ENCODE measurements at regions not wholly inside any gene's neighbourhood (a gene's known extent, or its start where the extent isn't known, plus 50 kb on each side); places are given as distances from the start of the nearest gene placed in this dataset.

DNA sequence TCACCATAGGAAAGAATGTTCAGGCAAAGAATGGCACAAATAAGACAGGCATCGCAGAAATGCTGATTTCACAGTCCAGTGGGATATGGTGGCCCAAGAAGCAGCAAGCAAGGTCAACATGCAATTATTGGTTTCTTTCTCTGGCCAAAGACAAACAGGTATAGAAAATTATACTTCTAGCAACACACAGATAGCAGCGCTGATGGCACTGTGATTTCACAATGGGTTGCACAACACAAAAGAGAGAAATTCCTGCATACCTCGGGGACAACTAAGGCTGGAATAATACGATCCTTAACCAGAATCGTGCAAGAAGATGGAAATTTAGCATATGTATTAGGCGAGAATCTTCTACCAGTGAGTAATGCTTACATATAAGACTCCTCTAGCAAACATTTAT lies 76.3 kb upstream of the NR2F2 start:
- no peak overlapping the region for H3K9ac ChIP-seq
- ChIA-PET POLR2A (no interaction called here), CTCF (no interaction called here)
- no peaks in the 10 kb centered on the region for H3K9me2 ChIP-seq
- DNase-seq = no peak
- H3K79me2 ChIP-seq (ENCODE audit: insufficient read depth) = no peaks in the 10 kb centered on the region
- H3K4me2 ChIP-seq = no peak overlapping the region
- WGBS (ENCODE audit: low lambda C conversion rate) = 11% methylated on average over 6 of the region's 6 CpGs
- no peaks in the 10 kb centered on the region for H3F3A ChIP-seq (replicated peaks; ENCODE audit: insufficient read depth)
- H3K9me3 ChIP-seq = no peaks in the 10 kb centered on the region
- H3K27me3 ChIP-seq (ENCODE audit: insufficient read depth) = no peaks in the 10 kb centered on the region
- H3K27ac ChIP-seq (ENCODE audit: low read depth in 2 of 2, low read length in 1 of 2) = no peak overlapping the region
- H2AFZ ChIP-seq (ENCODE audit: low read depth) = no peak overlapping the region
- no peak overlapping the region for H3K4me3 ChIP-seq (ENCODE audit: low read depth in 2 of 2, low read length in 1 of 2)
- no peaks in the 10 kb centered on the region for H4K20me1 ChIP-seq (ENCODE audit: insufficient read depth)
- TF ChIP-seq, protein P1, sequence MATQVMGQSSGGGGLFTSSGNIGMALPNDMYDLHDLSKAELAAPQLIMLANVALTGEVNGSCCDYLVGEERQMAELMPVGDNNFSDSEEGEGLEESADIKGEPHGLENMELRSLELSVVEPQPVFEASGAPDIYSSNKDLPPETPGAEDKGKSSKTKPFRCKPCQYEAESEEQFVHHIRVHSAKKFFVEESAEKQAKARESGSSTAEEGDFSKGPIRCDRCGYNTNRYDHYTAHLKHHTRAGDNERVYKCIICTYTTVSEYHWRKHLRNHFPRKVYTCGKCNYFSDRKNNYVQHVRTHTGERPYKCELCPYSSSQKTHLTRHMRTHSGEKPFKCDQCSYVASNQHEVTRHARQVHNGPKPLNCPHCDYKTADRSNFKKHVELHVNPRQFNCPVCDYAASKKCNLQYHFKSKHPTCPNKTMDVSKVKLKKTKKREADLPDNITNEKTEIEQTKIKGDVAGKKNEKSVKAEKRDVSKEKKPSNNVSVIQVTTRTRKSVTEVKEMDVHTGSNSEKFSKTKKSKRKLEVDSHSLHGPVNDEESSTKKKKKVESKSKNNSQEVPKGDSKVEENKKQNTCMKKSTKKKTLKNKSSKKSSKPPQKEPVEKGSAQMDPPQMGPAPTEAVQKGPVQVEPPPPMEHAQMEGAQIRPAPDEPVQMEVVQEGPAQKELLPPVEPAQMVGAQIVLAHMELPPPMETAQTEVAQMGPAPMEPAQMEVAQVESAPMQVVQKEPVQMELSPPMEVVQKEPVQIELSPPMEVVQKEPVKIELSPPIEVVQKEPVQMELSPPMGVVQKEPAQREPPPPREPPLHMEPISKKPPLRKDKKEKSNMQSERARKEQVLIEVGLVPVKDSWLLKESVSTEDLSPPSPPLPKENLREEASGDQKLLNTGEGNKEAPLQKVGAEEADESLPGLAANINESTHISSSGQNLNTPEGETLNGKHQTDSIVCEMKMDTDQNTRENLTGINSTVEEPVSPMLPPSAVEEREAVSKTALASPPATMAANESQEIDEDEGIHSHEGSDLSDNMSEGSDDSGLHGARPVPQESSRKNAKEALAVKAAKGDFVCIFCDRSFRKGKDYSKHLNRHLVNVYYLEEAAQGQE (IDR thresholded peaks at IDR 0.05; ENCODE audit: low read depth, low read length) = no peak
- TF ChIP-seq, protein P2, sequence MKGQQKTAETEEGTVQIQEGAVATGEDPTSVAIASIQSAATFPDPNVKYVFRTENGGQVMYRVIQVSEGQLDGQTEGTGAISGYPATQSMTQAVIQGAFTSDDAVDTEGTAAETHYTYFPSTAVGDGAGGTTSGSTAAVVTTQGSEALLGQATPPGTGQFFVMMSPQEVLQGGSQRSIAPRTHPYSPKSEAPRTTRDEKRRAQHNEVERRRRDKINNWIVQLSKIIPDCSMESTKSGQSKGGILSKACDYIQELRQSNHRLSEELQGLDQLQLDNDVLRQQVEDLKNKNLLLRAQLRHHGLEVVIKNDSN (IDR thresholded peaks at IDR 0.05; ENCODE audit: borderline replicate concordance, low read depth) = no peak
- TF ChIP-seq FOXM1 (IDR thresholded peaks at IDR 0.05; ENCODE audit: low read depth) (no peak), RXRA (IDR thresholded peaks at IDR 0.05; ENCODE audit: borderline replicate concordance, low read depth) (no peak), EZH2phosphoT487 (IDR thresholded peaks at IDR 0.05; ENCODE audit: borderline replicate concordance, low read depth) (no peak), TCF12 (IDR thresholded peaks at IDR 0.05) (no peak), NFIC (IDR thresholded peaks at IDR 0.05; ENCODE audit: borderline replicate concordance) (no peak), JUND (IDR thresholded peaks at IDR 0.05) (no peak), FOSL2 (IDR thresholded peaks at IDR 0.05; ENCODE audit: borderline replicate concordance, low read depth) (no peak)
- no peaks in the 10 kb centered on the region for H3K4me1 ChIP-seq (ENCODE audit: control insufficient read depth in 1 of 2, insufficient read depth in 2 of 2, low read depth in 1 of 2, low read length in 1 of 2)
- H3K36me3 ChIP-seq (replicated peaks in 1 of 2; ENCODE audit: control insufficient read depth in 1 of 2, insufficient read depth in 2 of 2, low read length in 1 of 2) = no peaks in the 10 kb centered on the region

DNA sequence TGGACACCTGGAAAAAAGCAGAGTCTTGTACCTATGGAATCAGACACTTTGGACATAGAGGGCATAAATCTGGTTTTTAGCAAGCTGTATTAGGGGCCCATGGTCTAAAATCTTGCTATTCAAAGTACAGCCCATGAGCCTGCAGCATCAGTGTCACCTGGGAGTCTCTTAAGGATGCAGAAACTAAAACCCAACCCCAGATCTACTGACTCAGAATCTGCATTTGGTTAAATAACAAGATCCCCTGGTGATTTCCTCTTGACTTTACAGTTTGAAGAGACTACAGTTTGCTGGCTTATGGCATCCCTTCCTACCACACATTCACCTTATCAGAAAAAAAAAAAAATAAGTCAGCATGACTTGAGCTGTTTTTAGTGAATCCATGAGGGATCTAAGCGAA lies 74.9 kb upstream of the NR2F2 start:
- Histone ChIP-seq H3K27me3 (ENCODE audit: insufficient read depth) (no peaks in the 10 kb centered on the region), H3K79me2 (ENCODE audit: insufficient read depth) (no peaks in the 10 kb centered on the region), H3K4me3 (ENCODE audit: low read depth in 2 of 2, low read length in 1 of 2) (no peak overlapping the region), H3K27ac (ENCODE audit: low read depth in 2 of 2, low read length in 1 of 2) (no peak overlapping the region), H3K9ac (no peak overlapping the region), H2AFZ (ENCODE audit: low read depth) (no peak overlapping the region), H4K20me1 (ENCODE audit: insufficient read depth) (no peaks in the 10 kb centered on the region), H3K9me3 (no peaks in the 10 kb centered on the region), H3K4me1 (ENCODE audit: control insufficient read depth in 1 of 2, insufficient read depth in 2 of 2, low read depth in 1 of 2, low read length in 1 of 2) (no peaks in the 10 kb centered on the region), H3F3A (replicated peaks; ENCODE audit: insufficient read depth) (no peaks in the 10 kb centered on the region), H3K9me2 (no peaks in the 10 kb centered on the region), H3K4me2 (no peak overlapping the region), H3K36me3 (replicated peaks in 1 of 2; ENCODE audit: control insufficient read depth in 1 of 2, insufficient read depth in 2 of 2, low read length in 1 of 2) (no peaks in the 10 kb centered on the region)
- no peak for DNase-seq
- ChIA-PET CTCF (no interaction called here), POLR2A (no interaction called here)
- TF ChIP-seq GATA2 (CRISPR knock-in tag; IDR thresholded peaks at IDR 0.05) (no peak), MXI1 (IDR thresholded peaks at IDR 0.05; ENCODE audit: low read depth, low read length) (no peak), ELF1 (IDR thresholded peaks at IDR 0.05) (no peak), NRF1 (IDR thresholded peaks at IDR 0.05; ENCODE audit: low read depth, low read length) (no peak), NFIC (IDR thresholded peaks at IDR 0.05; ENCODE audit: borderline replicate concordance) (no peak), TCF12 (IDR thresholded peaks at IDR 0.05) (no peak), RXRA (IDR thresholded peaks at IDR 0.05; ENCODE audit: borderline replicate concordance, low read depth) (no peak), POLR2AphosphoS5 (IDR thresholded peaks at IDR 0.05; ENCODE audit: low read depth, low read length) (no peak), TAF1 (IDR thresholded peaks at IDR 0.05; ENCODE audit: borderline replicate concordance, low read depth, low read length) (no peak), GABPA (IDR thresholded peaks at IDR 0.05; ENCODE audit: low read depth) (no peak), RFX5 (IDR thresholded peaks at IDR 0.05; ENCODE audit: low read length) (no peak), FOSL2 (IDR thresholded peaks at IDR 0.05; ENCODE audit: borderline replicate concordance, low read depth) (no peak), YY1 (IDR thresholded peaks at IDR 0.05; ENCODE audit: low read depth) (no peak)
- TF ChIP-seq, protein P3, sequence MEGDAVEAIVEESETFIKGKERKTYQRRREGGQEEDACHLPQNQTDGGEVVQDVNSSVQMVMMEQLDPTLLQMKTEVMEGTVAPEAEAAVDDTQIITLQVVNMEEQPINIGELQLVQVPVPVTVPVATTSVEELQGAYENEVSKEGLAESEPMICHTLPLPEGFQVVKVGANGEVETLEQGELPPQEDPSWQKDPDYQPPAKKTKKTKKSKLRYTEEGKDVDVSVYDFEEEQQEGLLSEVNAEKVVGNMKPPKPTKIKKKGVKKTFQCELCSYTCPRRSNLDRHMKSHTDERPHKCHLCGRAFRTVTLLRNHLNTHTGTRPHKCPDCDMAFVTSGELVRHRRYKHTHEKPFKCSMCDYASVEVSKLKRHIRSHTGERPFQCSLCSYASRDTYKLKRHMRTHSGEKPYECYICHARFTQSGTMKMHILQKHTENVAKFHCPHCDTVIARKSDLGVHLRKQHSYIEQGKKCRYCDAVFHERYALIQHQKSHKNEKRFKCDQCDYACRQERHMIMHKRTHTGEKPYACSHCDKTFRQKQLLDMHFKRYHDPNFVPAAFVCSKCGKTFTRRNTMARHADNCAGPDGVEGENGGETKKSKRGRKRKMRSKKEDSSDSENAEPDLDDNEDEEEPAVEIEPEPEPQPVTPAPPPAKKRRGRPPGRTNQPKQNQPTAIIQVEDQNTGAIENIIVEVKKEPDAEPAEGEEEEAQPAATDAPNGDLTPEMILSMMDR (IDR thresholded peaks at IDR 0.05) = no peak
- TF ChIP-seq, protein P4, sequence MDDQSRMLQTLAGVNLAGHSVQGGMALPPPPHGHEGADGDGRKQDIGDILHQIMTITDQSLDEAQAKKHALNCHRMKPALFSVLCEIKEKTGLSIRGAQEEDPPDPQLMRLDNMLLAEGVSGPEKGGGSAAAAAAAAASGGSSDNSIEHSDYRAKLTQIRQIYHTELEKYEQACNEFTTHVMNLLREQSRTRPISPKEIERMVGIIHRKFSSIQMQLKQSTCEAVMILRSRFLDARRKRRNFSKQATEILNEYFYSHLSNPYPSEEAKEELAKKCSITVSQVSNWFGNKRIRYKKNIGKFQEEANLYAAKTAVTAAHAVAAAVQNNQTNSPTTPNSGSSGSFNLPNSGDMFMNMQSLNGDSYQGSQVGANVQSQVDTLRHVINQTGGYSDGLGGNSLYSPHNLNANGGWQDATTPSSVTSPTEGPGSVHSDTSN (IDR thresholded peaks at IDR 0.05) = no peak
- WGBS (ENCODE audit: low lambda C conversion rate) = 17% methylated on average over 1 of the region's 1 CpG
